Endothelial cell of umbilical vein (primary cell): ENCODE measurements at regions not wholly inside any gene's neighbourhood (a gene's known extent, or its start where the extent isn't known, plus 50 kb on each side); places are given as distances from the start of the nearest gene placed in this dataset.

ENCODE experiments used
- BruUV-seq: library from RNA; stranded (reverse); fragments of 400-500 nt; replicated peaks from 2 replicates; lab custom pipeline; 2021; lab: Mats Ljungman, UMichigan
- CTCF ChIA-PET: fragments of 300-600, 350-600 bp; sonication (Branson Sonifier 250); formaldehyde crosslinking; loops from one replicate; lab custom pipeline; 2021; ENCODE audit warnings: antibody characterized with exemption, inconsistent platforms; lab: Charles Lee
- POLR2A ChIA-PET: fragments of 300-600, 350-600 bp; sonication (Branson Sonifier 250); formaldehyde crosslinking; loops from one replicate; lab custom pipeline; 2021; ENCODE audit warnings: antibody characterized with exemption, inconsistent platforms; lab: Charles Lee
- DNase-seq: peaks from one replicate; pipeline ENCODE4 v3.0.0-alpha.2; 2011; ENCODE audit warnings: low read depth, low spot score
- FAIRE-seq: peaks from 2 replicates; lab custom pipeline; 2011; peaks lifted over from hg19 to GRCh38; lab: Jason Lieb, UNC
- H2AFZ ChIP-seq: 2 replicates; pipeline ENCODE4 v1.6.0; 2012; ENCODE audit warnings: low read depth, low read length, control low read depth, inconsistent platforms
- H3K27ac ChIP-seq: 2 replicates; pipeline ENCODE4 v1.5.1; 2011; ENCODE audit warnings: low read depth, mild to moderate bottlenecking, control low read depth, low read length, moderate library complexity; ENCODE audit not compliant: insufficient read depth
- H3K27me3 ChIP-seq, 2 experiments: 2 replicates each; pipeline versions ENCODE4 v1.6.0 to v1.6.1; 2011; ENCODE audit warnings: low read length in 2 of 2, mixed read lengths in 1 of 2; ENCODE audit not compliant: control insufficient read depth in 2 of 2, insufficient read depth in 2 of 2
- H3K36me3 ChIP-seq, 2 experiments: 2 replicates in 1 of 2; 3 replicates in 1 of 2; pipeline ENCODE4 v1.5.1; 2011; ENCODE audit warnings: low read length in 2 of 2, mild to moderate bottlenecking in 1 of 2, moderate library complexity in 1 of 2; ENCODE audit not compliant: control insufficient read depth in 2 of 2, insufficient read depth in 2 of 2; ENCODE audit errors: extremely low read depth in 1 of 2
- H3K4me1 ChIP-seq: 3 replicates; pipeline ENCODE4 v1.5.1; 2011; ENCODE audit warnings: mild to moderate bottlenecking, low read length; ENCODE audit not compliant: control insufficient read depth, insufficient read depth; ENCODE audit errors: extremely low read depth
- H3K4me2 ChIP-seq: 2 replicates; pipeline ENCODE4 v1.6.1; 2011; ENCODE audit warnings: low read length, control low read depth, mixed read lengths; ENCODE audit not compliant: insufficient read depth
- H3K4me3 ChIP-seq, 3 experiments: fragments of 200-600 bp in 1 of 3; sonication (generic), shearing (Covaris generic) in 1 of 3; replicated peaks in 1 of 3; 2 replicates each; pipeline ENCODE4 v1.5.1; 2011 to 2016; ENCODE audit warnings: control low read depth in 3 of 3, low read length in 3 of 3, mild to moderate bottlenecking in 2 of 3, inconsistent platforms in 1 of 3, low read depth in 1 of 3, moderate library complexity in 1 of 3; ENCODE audit not compliant: insufficient read depth in 1 of 3
- H3K79me2 ChIP-seq: 2 replicates; pipeline ENCODE4 v1.6.0; 2012; ENCODE audit warnings: low read length, inconsistent platforms; ENCODE audit not compliant: control insufficient read depth, insufficient read depth
- H3K9ac ChIP-seq: replicated peaks from 2 replicates; pipeline ENCODE3; 2011; ENCODE audit warnings: low read length, control low read depth; ENCODE audit not compliant: insufficient read depth; ENCODE audit errors: extremely low read depth
- H3K9me1 ChIP-seq: replicated peaks from 3 replicates; pipeline ENCODE4 v1.6.0; 2011; ENCODE audit warnings: mild to moderate bottlenecking, low read length; ENCODE audit not compliant: control insufficient read depth, insufficient read depth; ENCODE audit errors: extremely low read depth
- H3K9me3 ChIP-seq: replicated peaks from 2 replicates; pipeline ENCODE4 v1.5.1; 2012; ENCODE audit warnings: low read length, inconsistent platforms; ENCODE audit not compliant: control insufficient read depth, insufficient read depth
- H4K20me1 ChIP-seq: replicated peaks from 2 replicates; pipeline ENCODE3; 2011; ENCODE audit warnings: mild to moderate bottlenecking, low read length; ENCODE audit not compliant: control insufficient read depth, insufficient read depth; ENCODE audit errors: extremely low read depth
- CTCF ChIP-seq, 2 donors: IDR thresholded peaks; 1 replicate in 1 of 2; 2 replicates in 1 of 2; pipeline ENCODE4 v1.5.1; 2011; ENCODE audit warnings: low read length in 2 of 2, mild to moderate bottlenecking in 2 of 2, moderate library complexity in 2 of 2, control low read depth in 1 of 2, inconsistent platforms in 1 of 2, low read depth in 1 of 2; ENCODE audit not compliant: insufficient read depth in 1 of 2; ENCODE audit errors: extremely low read depth in 1 of 2
- EZH2 ChIP-seq: IDR thresholded peaks from 2 replicates; pipeline ENCODE4 v1.6.1; 2012; ENCODE audit warnings: borderline replicate concordance, low read depth, mild to moderate bottlenecking, moderate library complexity, low read length, inconsistent platforms; ENCODE audit not compliant: severe bottlenecking
- FOS ChIP-seq: IDR thresholded peaks from 2 replicates; pipeline ENCODE4 v1.6.1; 2011; ENCODE audit warnings: mild to moderate bottlenecking, low read length, moderate library complexity, borderline replicate concordance; ENCODE audit not compliant: insufficient read depth
- GATA2 ChIP-seq: IDR thresholded peaks from 2 replicates; pipeline ENCODE4 v1.7.0; 2011; ENCODE audit warnings: low read depth, mild to moderate bottlenecking, moderate library complexity, mixed read lengths, low read length; ENCODE audit not compliant: insufficient read length, insufficient read depth
- JUN ChIP-seq: IDR thresholded peaks from 2 replicates; pipeline ENCODE4 v1.6.1; 2011; ENCODE audit warnings: borderline replicate concordance, low read depth; ENCODE audit not compliant: insufficient read length, insufficient read depth
- MAX ChIP-seq: IDR thresholded peaks from 2 replicates; pipeline ENCODE4 v1.6.1; 2011; ENCODE audit not compliant: insufficient read depth, insufficient read length
- MYC ChIP-seq: IDR thresholded peaks from one replicate; pipeline ENCODE4 v1.6.1; 2011; ENCODE audit warnings: mild to moderate bottlenecking, low read depth, low read length
- POLR2A ChIP-seq: IDR thresholded peaks from 2 replicates; pipeline ENCODE4 v1.6.1; 2012; ENCODE audit warnings: low read depth, mild to moderate bottlenecking, control low read depth, low read length
- POLR2AphosphoS5 ChIP-seq: IDR thresholded peaks from 2 replicates; pipeline ENCODE4 v1.6.1; 2012; ENCODE audit warnings: low read depth, mild to moderate bottlenecking, control low read depth, low read length, moderate library complexity; ENCODE audit not compliant: insufficient read depth
- dilution Hi-C: fragments of 300-500 bp; cut with MboI; formaldehyde crosslinking; loops from one replicate; pipeline ENCODE4 v1.15.0; 2019; ENCODE audit warnings: low sequenced_read_pairs; ENCODE audit not compliant: extremely low pct_ligation_motif_present
- intact Hi-C: fragments of 100-400 bp; cut with micrococcal nuclease; formaldehyde crosslinking; loops from one replicate; pipeline ENCODE4 v1.10.0; 2022

GRCh38 chr1:83637009-83637408 is 361.9 kb downstream of the TTLL7 start:
- no peak overlapping the region for H3K9ac ChIP-seq
- no peaks in the 10 kb centered on the region for H4K20me1 ChIP-seq
- no peak overlapping the region for H3K4me3 ChIP-seq
- H3K27ac ChIP-seq = no peak overlapping the region
- H3K4me1 ChIP-seq = no peaks in the 10 kb centered on the region
- ChIA-PET POLR2A (no interaction called here), CTCF (no interaction called here)
- no peak for DNase-seq
- no peaks in the 10 kb centered on the region for H3K9me3 ChIP-seq
- no peak overlapping the region for H3K4me2 ChIP-seq
- no TSS peak for BruUV-seq
- H3K36me3 ChIP-seq = no peaks in the 10 kb centered on the region
- H3K9me1 ChIP-seq = no peaks in the 10 kb centered on the region
- H2AFZ ChIP-seq = no peak overlapping the region
- H3K27me3 ChIP-seq = no peaks in the 10 kb centered on the region
- TF ChIP-seq JUN = no peak
- TF ChIP-seq POLR2A = no peak
- no peak for TF ChIP-seq MYC
- no peak for TF ChIP-seq CTCF (IDR thresholded peaks at IDR 0.05; ENCODE audit: extremely low read depth in 1 of 2, insufficient read depth in 1 of 2, low read depth in 1 of 2, low read length in 2 of 2)
- TF ChIP-seq GATA2 = no peak
- no peak for TF ChIP-seq EZH2
- no peak for TF ChIP-seq FOS
- no peak for TF ChIP-seq MAX
- TF ChIP-seq POLR2AphosphoS5 = no peak
- dilution Hi-C loops (no loop called here), intact Hi-C loops (no loop called here)
- H3K79me2 ChIP-seq = no peaks in the 10 kb centered on the region
- no peak for FAIRE-seq
